HFFc6 (cell line): ENCODE measurements at regions not wholly inside any gene's neighbourhood (a gene's known extent, or its start where the extent isn't known, plus 50 kb on each side); places are given as distances from the start of the nearest gene placed in this dataset.
"Not testable (repeated sequence)": the region's sequence is repeated elsewhere in the genome, so short reads cannot be mapped to it uniquely, and the experiment has no call there.

Experiments used
- DNase-seq: peaks from one replicate; pipeline ENCODE4 v3.0.0-alpha.2; 2018
- H3K27ac Mint-ChIP-seq: 2 replicates; pipeline ENCODE4 v1.8.0; 2020; ENCODE audit warnings: mild to moderate bottlenecking, mixed read lengths
- H3K27me3 Mint-ChIP-seq: 2 replicates; pipeline ENCODE4 v1.8.0; 2021; ENCODE audit warnings: mild to moderate bottlenecking, moderate library complexity, mixed read lengths; ENCODE audit not compliant: insufficient read depth
- H3K36me3 Mint-ChIP-seq: 2 replicates; pipeline ENCODE4 v1.8.0; 2021; ENCODE audit warnings: low read depth, mixed read lengths
- H3K4me1 Mint-ChIP-seq: 2 replicates; pipeline ENCODE4 v1.8.0; 2020; ENCODE audit warnings: low read depth, mixed read lengths
- H3K4me3 Mint-ChIP-seq: 2 replicates; pipeline ENCODE4 v1.8.0; 2020; ENCODE audit warnings: mild to moderate bottlenecking, moderate library complexity, mixed read lengths
- H3K9me3 Mint-ChIP-seq: 2 replicates; pipeline ENCODE4 v1.8.0; 2020; ENCODE audit warnings: mild to moderate bottlenecking, mixed read lengths
- TF ChIP-seq, protein P1 (sequence below): fragments of 200-600 bp; sonication (generic); IDR thresholded peaks from 2 replicates; pipeline ENCODE4 v1.5.0; 2021; ENCODE audit warnings: antibody characterized with exemption, mild to moderate bottlenecking

DNA sequence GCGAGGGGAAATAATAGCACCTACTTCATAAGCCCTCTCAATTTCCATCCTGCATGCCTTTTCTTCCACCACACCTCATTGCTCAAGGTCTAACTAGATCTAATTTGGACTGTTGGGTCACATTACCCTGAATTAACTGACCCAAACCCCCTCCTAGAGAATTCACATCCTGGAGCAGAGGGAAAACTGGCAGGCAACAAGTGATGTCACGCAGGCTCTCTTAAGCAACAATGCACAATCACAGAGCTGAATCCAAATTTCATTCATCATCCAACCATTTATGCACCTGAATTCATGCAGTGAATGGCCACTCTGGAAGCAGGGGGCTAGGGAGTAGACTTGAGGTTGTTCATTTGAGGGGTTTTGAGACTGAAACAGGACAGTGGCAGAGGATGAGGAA is 107.7 kb upstream of the HUWE1 start:
- H3K4me1 Mint-ChIP-seq, result no peaks in the 10 kb centered on the region
- H3K36me3 Mint-ChIP-seq, result no peaks in the 10 kb centered on the region
- DNase-seq, result no peak

DNA sequence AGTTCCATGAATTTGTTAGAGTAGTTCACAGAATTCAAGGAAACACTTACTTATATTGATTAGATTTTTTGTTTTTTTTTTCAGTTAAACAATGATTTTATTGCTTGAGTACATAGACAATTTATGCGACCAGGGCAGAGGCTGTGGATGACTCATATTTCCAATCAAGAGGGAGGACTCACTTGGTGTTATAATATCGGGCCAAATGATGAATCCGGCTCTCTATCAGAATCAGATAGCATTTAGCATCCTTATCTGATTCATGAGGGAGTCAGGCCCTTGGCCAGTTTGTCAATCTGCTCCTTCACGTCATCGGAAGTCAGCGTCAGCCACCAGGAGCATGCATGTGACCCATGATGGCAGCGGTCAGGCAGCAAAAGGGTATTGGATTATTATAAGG is 82.3 kb upstream of the HUWE1 start:
- TF ChIP-seq, protein P1, sequence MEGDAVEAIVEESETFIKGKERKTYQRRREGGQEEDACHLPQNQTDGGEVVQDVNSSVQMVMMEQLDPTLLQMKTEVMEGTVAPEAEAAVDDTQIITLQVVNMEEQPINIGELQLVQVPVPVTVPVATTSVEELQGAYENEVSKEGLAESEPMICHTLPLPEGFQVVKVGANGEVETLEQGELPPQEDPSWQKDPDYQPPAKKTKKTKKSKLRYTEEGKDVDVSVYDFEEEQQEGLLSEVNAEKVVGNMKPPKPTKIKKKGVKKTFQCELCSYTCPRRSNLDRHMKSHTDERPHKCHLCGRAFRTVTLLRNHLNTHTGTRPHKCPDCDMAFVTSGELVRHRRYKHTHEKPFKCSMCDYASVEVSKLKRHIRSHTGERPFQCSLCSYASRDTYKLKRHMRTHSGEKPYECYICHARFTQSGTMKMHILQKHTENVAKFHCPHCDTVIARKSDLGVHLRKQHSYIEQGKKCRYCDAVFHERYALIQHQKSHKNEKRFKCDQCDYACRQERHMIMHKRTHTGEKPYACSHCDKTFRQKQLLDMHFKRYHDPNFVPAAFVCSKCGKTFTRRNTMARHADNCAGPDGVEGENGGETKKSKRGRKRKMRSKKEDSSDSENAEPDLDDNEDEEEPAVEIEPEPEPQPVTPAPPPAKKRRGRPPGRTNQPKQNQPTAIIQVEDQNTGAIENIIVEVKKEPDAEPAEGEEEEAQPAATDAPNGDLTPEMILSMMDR, result no peak
- Mint-ChIP-seq H3K4me1 (no peaks in the 10 kb centered on the region), H3K36me3 (no peaks in the 10 kb centered on the region), H3K4me3 (no peak overlapping the region), H3K9me3 (no peaks in the 10 kb centered on the region), H3K27ac (no peak overlapping the region), H3K27me3 (no peaks in the 10 kb centered on the region; the same call in 1 of the 2 replicates)
- no peak for DNase-seq

More for the DNA sequence above, 107.7 kb upstream of the HUWE1 start:
- Mint-ChIP-seq H3K27me3 (peaks cover 8% of the 10 kb centered on the region), H3K9me3 (no peaks in the 10 kb centered on the region), H3K27ac (no peak overlapping the region), H3K4me3 (no peak overlapping the region)
- TF ChIP-seq, protein P1, result no peak

DNA sequence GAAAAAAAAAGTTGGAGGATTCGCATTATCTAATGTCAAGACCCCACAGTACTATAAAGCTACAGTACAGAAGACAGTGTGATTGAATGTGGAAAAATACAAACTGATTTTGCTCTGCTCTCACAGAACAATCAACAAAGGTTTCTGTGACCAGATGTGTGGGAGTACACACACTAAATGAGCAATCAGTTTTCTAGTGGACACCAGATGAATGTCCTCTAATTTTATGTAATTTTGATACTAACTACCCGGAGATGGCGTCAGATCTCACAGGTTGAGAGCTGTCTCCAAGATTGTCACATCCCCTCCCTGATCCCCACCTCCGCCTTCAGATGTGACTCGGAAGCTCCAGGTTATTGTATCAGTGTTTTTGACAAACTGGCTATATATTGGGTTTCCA is 81.9 kb upstream of the HUWE1 start:
- H3K27ac Mint-ChIP-seq, result no peak overlapping the region
- H3K9me3 Mint-ChIP-seq, result no peaks in the 10 kb centered on the region
- no peak for DNase-seq
- no peaks in the 10 kb centered on the region; the same call in 1 of the 2 replicates for H3K27me3 Mint-ChIP-seq
- no peaks in the 10 kb centered on the region for H3K36me3 Mint-ChIP-seq
- no peaks in the 10 kb centered on the region for H3K4me1 Mint-ChIP-seq
- H3K4me3 Mint-ChIP-seq, result no peak overlapping the region
- TF ChIP-seq, protein P1, result no peak

DNA sequence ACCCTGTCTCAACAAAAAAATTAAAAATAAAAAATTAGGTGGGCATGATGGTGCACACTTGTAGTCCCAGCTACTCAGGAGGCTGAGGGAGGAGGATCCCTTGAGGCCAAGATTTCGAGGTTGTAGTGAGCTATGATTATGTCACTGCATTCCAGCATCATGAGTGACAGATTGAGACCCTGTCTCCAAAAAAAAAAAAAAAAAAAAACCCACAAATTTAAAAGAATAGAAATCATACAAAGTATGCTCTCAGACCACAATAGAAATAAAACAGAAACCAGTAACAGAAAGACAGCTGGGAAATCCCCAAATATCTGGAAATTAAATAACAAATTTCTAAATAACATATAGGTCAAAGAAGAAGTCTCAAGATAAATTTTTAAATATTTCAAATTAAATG is 81.0 kb upstream of the HUWE1 start:
- H3K9me3 Mint-ChIP-seq, result no peaks in the 10 kb centered on the region
- no peaks in the 10 kb centered on the region for H3K36me3 Mint-ChIP-seq
- H3K27ac Mint-ChIP-seq, result no peak overlapping the region
- TF ChIP-seq, protein P1, result no peak
- peaks cover 2% of the 10 kb centered on the region; the same call in 1 of the 2 replicates for H3K27me3 Mint-ChIP-seq
- H3K4me1 Mint-ChIP-seq, result no peaks in the 10 kb centered on the region
- no peak for DNase-seq
- H3K4me3 Mint-ChIP-seq, result no peak overlapping the region

DNA sequence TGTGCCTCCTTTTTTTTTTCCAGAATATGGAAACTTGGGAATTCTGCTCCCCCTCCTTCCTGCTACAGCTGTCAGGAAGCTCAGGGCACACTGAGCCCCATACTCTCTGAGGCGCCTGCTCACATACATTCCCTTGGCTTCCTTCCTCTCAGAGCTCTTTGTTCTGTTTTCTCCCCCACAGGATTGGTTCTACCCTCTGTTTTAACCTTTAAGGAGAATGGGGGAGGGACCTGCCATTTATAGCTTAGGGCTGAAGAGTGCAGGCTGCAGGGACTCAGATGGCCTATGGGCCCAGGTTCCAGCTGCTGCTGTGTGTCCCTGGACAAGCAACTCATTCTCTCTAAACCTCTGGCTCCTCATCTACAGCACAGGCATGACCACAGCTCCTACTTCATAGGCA is 70.7 kb upstream of the HUWE1 start:
- not testable (repeated sequence) for DNase-seq

DNA sequence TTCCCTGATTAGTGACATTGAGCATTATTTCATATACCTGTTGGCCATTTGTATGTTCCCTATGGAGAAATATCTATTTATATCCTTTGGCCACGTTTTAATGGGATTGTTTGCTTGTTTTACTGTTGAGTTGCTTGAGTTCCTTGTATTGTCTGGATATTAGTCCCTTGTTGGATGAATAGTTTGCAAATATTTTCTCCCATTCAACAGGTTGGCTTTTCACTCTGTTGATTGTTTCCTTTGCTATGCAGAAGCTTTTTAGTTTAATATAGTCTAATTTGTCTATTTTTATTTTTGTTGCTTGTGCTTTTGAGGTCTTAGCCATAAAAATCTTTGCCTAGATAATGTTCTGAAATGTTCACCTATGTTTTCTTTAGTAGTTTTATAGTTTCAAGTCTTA is 60.2 kb upstream of the HUWE1 start:
- Mint-ChIP-seq H3K27me3 (no peaks in the 10 kb centered on the region; the same call in 1 of the 2 replicates), H3K4me1 (no peaks in the 10 kb centered on the region), H3K9me3 (no peaks in the 10 kb centered on the region), H3K27ac (no peak overlapping the region), H3K4me3 (no peak overlapping the region), H3K36me3 (no peaks in the 10 kb centered on the region)
- no peak for DNase-seq
- TF ChIP-seq, protein P1, result no peak

More for the DNA sequence above, 70.7 kb upstream of the HUWE1 start:
- not testable (repeated sequence) for H3K4me1 Mint-ChIP-seq, H3K4me3 Mint-ChIP-seq, H3K36me3 Mint-ChIP-seq, H3K27ac Mint-ChIP-seq, H3K9me3 Mint-ChIP-seq
- H3K27me3 Mint-ChIP-seq, result peaks cover 11% of the 10 kb centered on the region
